ENCODE measurements at regions not wholly inside any gene's neighbourhood (a gene's known extent, or its start where the extent isn't known, plus 50 kb on each side); places are given as distances from the start of the nearest gene placed in this dataset.

GRCh38 chr7:136549756-136550155, 318.7 kb upstream of the CHRM2 start:
- no peak for TF ChIP-seq ARNT (IDR thresholded peaks at IDR 0.05)
- no peak for TF ChIP-seq FOXM1 (IDR thresholded peaks at IDR 0.05; ENCODE audit: borderline replicate concordance)
- TF ChIP-seq HDGF (IDR thresholded peaks at IDR 0.05; ENCODE audit: borderline replicate concordance), result no peak
- TF ChIP-seq FOXA1 (IDR thresholded peaks at IDR 0.05), result no peak
- no peak for TF ChIP-seq CTBP1 (IDR thresholded peaks at IDR 0.05; ENCODE audit: borderline replicate concordance)
- no peak for TF ChIP-seq NFRKB (IDR thresholded peaks at IDR 0.05)
- no peak for TF ChIP-seq SP1 (IDR thresholded peaks at IDR 0.05)
- no peak for TF ChIP-seq TARDBP (IDR thresholded peaks at IDR 0.05)
- no peak for TF ChIP-seq LEF1 (IDR thresholded peaks at IDR 0.05; ENCODE audit: borderline replicate concordance)
- no peak for TF ChIP-seq ZNF384 (IDR thresholded peaks at IDR 0.05)
- no peak for TF ChIP-seq SUZ12 (IDR thresholded peaks at IDR 0.05)
- TF ChIP-seq, protein P1, sequence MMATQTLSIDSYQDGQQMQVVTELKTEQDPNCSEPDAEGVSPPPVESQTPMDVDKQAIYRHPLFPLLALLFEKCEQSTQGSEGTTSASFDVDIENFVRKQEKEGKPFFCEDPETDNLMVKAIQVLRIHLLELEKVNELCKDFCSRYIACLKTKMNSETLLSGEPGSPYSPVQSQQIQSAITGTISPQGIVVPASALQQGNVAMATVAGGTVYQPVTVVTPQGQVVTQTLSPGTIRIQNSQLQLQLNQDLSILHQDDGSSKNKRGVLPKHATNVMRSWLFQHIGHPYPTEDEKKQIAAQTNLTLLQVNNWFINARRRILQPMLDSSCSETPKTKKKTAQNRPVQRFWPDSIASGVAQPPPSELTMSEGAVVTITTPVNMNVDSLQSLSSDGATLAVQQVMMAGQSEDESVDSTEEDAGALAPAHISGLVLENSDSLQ (IDR thresholded peaks at IDR 0.05), result no peak
- TF ChIP-seq L3MBTL2 (conservative IDR thresholded peaks at IDR 0.05), result no peak
- no peak for TF ChIP-seq FOXK2 (IDR thresholded peaks at IDR 0.05)

All from HEK293T (cell line).